ENCODE measurements at regions not wholly inside any gene's neighbourhood (a gene's known extent, or its start where the extent isn't known, plus 50 kb on each side); places are given as distances from the start of the nearest gene placed in this dataset.

- TF ChIP-seq CTCF (IDR thresholded peaks at IDR 0.05): no peak
- TF ChIP-seq EZH2 (IDR thresholded peaks at IDR 0.05): no peak
These were observed 94.3 kb upstream of the EIF5 start for GRCh38 chr14:103239751-103240150.
